Breast epithelium (tissue), 4 donors: ENCODE measurements at regions not wholly inside any gene's neighbourhood (a gene's known extent, or its start where the extent isn't known, plus 50 kb on each side); places are given as distances from the start of the nearest gene placed in this dataset.

ENCODE experiments used
- DNase-seq, 2 donors: peaks; one replicate each; pipeline ENCODE4 v3.0.0-alpha.2; 2019; ENCODE audit warnings: low spot score in 2 of 2
- H3K27ac ChIP-seq, 2 donors: fragments of 200-600 bp; sonication (generic) in 1 of 2; one replicate each; pipeline ENCODE4 v1.5.1; 2016 to 2019; ENCODE audit warnings: mild to moderate bottlenecking in 1 of 2
- H3K27me3 ChIP-seq, 2 donors: fragments of 200-600 bp; sonication (generic) in 1 of 2; one replicate each; pipeline versions ENCODE4 v1.5.1 to v1.6.0; 2017 to 2019; ENCODE audit warnings: control low read depth in 1 of 2, mild to moderate bottlenecking in 1 of 2
- H3K36me3 ChIP-seq: fragments of 200-600 bp; one replicate; pipeline ENCODE4 v1.5.1; 2019
- H3K4me1 ChIP-seq, 2 donors: fragments of 200-600 bp; sonication (generic); one replicate each; pipeline ENCODE4 v1.5.1; 2016 to 2019; ENCODE audit warnings: control low read depth in 1 of 2
- H3K4me3 ChIP-seq, 3 donors: fragments of 200-600 bp; sonication (generic); 1 replicate in 2 of 3; 2 replicates in 1 of 3; pipeline ENCODE4 v1.5.1; 2016 to 2019; ENCODE audit warnings: mild to moderate bottlenecking in 3 of 3, moderate library complexity in 2 of 3
- H3K9me3 ChIP-seq, 2 donors: fragments of 200-600 bp; sonication (generic) in 1 of 2; one replicate each; pipeline ENCODE4 v1.5.1; 2016 to 2019; ENCODE audit warnings: control low read depth in 1 of 2
- POLR2A ChIP-seq: fragments of 450-650 bp; IDR thresholded peaks from one replicate; pipeline ENCODE4 v1.6.1; 2016; ENCODE audit warnings: antibody characterized with exemption, mild to moderate bottlenecking, moderate library complexity
- POLR2AphosphoS5 ChIP-seq, 3 donors: sonication (generic); formaldehyde crosslinking; IDR thresholded peaks; one replicate each; pipeline ENCODE4 v1.6.1; 2017; ENCODE audit warnings: antibody characterized with exemption in 3 of 3
- intact Hi-C: fragments of 100-400 bp; cut with DNase I; formaldehyde crosslinking; loops from one replicate; pipeline ENCODE4 v1.15.1; 2023; ENCODE audit warnings: low total_unique reads
- TF ChIP-seq, protein P1 (sequence below), 3 donors: fragments of 450-650 bp; IDR thresholded peaks; one replicate each; pipeline ENCODE4 v1.5.1; 2016 to 2017; ENCODE audit warnings: antibody characterized with exemption in 3 of 3, mild to moderate bottlenecking in 3 of 3, moderate library complexity in 3 of 3

GRCh38 chr4:108372681-108373080 is 203.9 kb upstream of the LEF1 start:
- intact Hi-C loops = no loop called here
- TF ChIP-seq POLR2AphosphoS5 (IDR thresholded peaks at IDR 0.05) (no peak), POLR2A (no peak)
- TF ChIP-seq, protein P1, sequence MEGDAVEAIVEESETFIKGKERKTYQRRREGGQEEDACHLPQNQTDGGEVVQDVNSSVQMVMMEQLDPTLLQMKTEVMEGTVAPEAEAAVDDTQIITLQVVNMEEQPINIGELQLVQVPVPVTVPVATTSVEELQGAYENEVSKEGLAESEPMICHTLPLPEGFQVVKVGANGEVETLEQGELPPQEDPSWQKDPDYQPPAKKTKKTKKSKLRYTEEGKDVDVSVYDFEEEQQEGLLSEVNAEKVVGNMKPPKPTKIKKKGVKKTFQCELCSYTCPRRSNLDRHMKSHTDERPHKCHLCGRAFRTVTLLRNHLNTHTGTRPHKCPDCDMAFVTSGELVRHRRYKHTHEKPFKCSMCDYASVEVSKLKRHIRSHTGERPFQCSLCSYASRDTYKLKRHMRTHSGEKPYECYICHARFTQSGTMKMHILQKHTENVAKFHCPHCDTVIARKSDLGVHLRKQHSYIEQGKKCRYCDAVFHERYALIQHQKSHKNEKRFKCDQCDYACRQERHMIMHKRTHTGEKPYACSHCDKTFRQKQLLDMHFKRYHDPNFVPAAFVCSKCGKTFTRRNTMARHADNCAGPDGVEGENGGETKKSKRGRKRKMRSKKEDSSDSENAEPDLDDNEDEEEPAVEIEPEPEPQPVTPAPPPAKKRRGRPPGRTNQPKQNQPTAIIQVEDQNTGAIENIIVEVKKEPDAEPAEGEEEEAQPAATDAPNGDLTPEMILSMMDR (IDR thresholded peaks at IDR 0.05) = no peak
- no peak for DNase-seq
- Histone ChIP-seq H3K27ac (no peak overlapping the region), H3K27me3 (peaks cover 0 to 26% of the 10 kb centered on the region in 2 donors), H3K9me3 (no peaks in the 10 kb centered on the region), H3K4me1 (no peaks in the 10 kb centered on the region), H3K4me3 (no peak overlapping the region), H3K36me3 (no peaks in the 10 kb centered on the region)

- no peaks in the 10 kb centered on the region for H3K4me1 ChIP-seq
- peaks cover 0 to 26% of the 10 kb centered on the region in 2 donors for H3K27me3 ChIP-seq
- H3K27ac ChIP-seq = no peak overlapping the region
- H3K36me3 ChIP-seq = no peaks in the 10 kb centered on the region
- intact Hi-C loops = no loop called here
- DNase-seq = no peak
- TF ChIP-seq POLR2AphosphoS5 (IDR thresholded peaks at IDR 0.05) = no peak
- TF ChIP-seq POLR2A = no peak
- TF ChIP-seq, protein P1 (IDR thresholded peaks at IDR 0.05) = no peak
- H3K9me3 ChIP-seq = no peaks in the 10 kb centered on the region
- no peak overlapping the region for H3K4me3 ChIP-seq
These were observed 202.6 kb upstream of the LEF1 start for GRCh38 chr4:108371282-108371681.

DNA sequence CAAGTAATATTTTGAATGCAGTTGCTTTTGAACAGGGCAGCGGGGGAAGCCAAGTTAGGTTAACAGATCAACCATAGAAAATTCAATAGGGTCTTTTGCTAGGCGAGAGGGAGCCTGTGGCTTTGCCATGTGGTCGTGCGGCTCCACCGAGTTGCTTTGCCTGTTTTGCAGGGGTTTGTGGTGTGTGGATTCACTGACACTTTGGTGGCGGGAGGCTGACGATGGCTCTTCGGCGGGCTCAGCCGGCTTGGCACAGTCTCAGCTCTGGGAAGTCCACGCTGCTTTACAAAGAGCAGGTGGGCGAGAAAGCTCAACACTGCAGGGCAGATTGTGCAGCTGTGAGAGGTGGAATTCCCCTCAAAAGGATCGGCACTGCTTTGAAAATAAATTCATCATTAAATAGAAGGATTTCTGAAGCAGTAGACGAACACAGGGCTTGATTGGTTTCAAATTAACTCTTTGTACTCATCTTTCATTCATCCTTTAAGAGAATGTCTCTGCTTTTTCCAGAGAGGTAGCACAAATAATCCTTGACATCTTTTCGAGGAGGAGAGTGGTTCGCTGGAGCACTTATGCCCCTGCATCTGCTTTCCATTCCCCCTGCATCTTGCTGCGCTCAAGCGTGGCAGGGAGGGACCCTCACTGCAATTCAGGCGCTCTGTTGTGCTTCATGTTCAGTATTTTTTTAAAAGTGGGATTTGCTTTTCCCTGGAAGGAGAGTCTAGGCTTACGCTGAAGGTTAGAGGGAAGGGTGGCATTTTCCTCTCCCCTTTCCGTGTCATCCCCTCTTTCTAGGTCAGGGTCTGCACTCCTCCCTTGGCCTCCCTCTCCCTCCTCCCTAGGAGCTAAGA is 201.8 kb upstream of the LEF1 start:
- intact Hi-C loops = no loop called here
- TF ChIP-seq POLR2A (no peak), POLR2AphosphoS5 (IDR thresholded peaks at IDR 0.05) (no peak)
- TF ChIP-seq, protein P1 (IDR thresholded peaks at IDR 0.05) = no peak
- H3K4me1 ChIP-seq = no peaks in the 10 kb centered on the region

DNA sequence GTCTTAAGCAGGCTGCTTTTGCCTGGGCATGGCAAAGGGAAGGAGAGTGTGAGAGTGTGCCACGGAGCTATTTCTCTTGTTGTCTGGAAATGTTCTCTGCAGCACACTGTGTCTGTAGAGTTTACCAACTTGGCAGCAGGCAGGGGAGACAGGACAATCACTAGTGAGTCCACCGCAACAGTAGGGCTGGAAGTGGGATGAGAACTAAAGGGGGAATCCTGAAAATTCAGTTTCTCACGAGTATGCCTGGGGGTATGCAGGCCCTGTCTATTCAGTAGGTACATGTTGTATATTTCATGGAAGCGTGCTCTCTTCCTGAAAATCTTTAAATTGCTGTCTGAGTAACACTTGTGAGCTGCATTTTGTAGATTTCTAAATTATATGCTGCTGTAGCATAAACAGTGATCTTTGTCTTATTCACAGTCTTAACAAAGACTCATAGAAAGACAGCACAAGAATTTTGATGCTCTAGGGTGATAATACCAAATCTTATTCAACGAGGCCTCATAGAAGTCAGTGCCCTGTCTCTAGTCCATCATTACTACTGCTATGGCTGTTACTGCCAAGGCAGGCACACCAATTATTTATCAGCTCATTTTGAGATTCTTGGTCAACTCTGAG is 200.4 kb upstream of the LEF1 start:
- Histone ChIP-seq H3K36me3 (no peaks in the 10 kb centered on the region), H3K9me3 (no peaks in the 10 kb centered on the region), H3K27ac (no peak overlapping the region), H3K27me3 (peaks cover 0 to 26% of the 10 kb centered on the region in 2 donors), H3K4me3 (no peak overlapping the region), H3K4me1 (no peaks in the 10 kb centered on the region)
- TF ChIP-seq POLR2AphosphoS5 (IDR thresholded peaks at IDR 0.05) (no peak), POLR2A (no peak)
- TF ChIP-seq, protein P1 (IDR thresholded peaks at IDR 0.05) = no peak
- intact Hi-C loops = loop anchor here (1.0 kb wide), 1 partner anchor 29 kb away; no protein-coding TSS in a partner anchor
- no peak for DNase-seq

More for the DNA sequence above, 201.8 kb upstream of the LEF1 start:
- no peak for DNase-seq
- Histone ChIP-seq H3K27me3 (peaks cover 0 to 26% of the 10 kb centered on the region in 2 donors), H3K9me3 (no peaks in the 10 kb centered on the region), H3K4me3 (no peak overlapping the region), H3K27ac (no peak overlapping the region), H3K36me3 (no peaks in the 10 kb centered on the region)

DNA sequence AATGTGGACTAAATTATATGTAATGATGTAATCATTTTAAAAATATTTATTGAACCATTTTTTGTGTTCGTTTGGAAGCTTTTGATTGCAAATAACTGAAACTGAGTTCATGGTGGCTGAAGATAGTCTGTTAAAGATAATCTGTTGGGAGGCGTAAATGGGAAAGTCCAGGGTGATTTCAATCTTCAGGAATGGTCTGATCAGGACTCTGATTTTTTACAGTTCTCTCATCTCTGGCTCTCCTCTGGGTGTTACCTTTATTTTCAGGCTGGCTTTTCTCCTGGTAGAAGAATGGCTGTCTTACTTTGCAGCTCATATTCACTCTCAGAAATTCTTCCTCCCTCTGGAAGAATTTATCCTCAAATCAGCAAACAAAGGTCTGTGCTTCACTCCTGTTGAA is 199.0 kb upstream of the LEF1 start:
- Histone ChIP-seq H3K9me3 (no peaks in the 10 kb centered on the region), H3K4me3 (no peak overlapping the region), H3K27me3 (peaks cover 0 to 21% of the 10 kb centered on the region in 2 donors), H3K4me1 (no peaks in the 10 kb centered on the region), H3K27ac (no peak overlapping the region), H3K36me3 (no peaks in the 10 kb centered on the region)
- intact Hi-C loops = no loop called here
- no peak for TF ChIP-seq POLR2AphosphoS5 (IDR thresholded peaks at IDR 0.05)
- TF ChIP-seq, protein P1 (IDR thresholded peaks at IDR 0.05) = no peak
- TF ChIP-seq POLR2A = no peak
- DNase-seq = no peak
